GM12873 (cell line): ENCODE measurements at regions not wholly inside any gene's neighbourhood (a gene's known extent, or its start where the extent isn't known, plus 50 kb on each side); places are given as distances from the start of the nearest gene placed in this dataset.

Experiments
- TF ChIP-seq, protein P1 (sequence below): IDR thresholded peaks from 2 replicates; pipeline ENCODE4 v1.5.1; 2012; ENCODE audit warnings: low read depth, mild to moderate bottlenecking, moderate library complexity, low read length, control low read depth; ENCODE audit not compliant: insufficient read depth; ENCODE audit errors: missing control alignments

DNA sequence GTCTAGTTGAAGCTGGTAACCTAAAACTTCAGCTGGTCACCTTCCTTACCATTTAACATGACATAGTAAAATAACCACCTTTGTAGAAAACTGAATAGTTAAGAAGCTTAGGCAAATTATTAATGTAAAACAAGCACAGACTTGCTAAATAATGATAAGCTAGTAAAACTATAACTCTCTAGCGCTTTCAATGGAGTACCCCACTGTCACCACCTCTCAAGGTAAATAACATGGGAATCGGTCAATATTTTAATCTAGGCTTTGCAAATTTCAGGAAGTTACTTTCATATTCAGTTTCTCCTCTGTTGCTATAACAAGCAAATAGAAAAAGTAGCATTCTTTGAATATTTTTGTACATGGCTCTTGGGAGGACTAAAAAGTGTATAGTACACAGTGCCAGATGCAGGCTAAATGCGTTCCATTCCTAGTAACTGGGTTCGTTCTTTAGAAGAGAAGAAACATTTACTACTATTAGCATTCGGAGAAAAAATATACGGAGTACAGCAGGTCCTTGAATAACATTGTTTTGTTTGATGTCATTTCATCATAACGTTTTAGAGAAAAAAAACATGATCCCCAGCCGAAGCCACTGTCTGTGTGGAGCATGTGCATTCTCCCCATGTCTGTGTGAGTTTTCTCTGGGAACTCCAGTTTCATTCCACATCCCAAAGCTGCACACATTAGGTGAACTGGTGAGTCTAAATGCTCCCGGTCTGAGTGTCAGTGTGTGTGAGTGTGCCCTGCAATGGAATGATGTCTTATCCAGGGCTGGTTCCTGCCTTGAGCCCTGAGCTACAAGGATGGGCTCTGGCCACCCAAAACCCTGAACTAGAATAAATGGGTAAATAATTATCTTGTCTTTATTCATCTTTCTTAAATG is 52.5 kb downstream of the EPRS1 start:
- TF ChIP-seq, protein P1, sequence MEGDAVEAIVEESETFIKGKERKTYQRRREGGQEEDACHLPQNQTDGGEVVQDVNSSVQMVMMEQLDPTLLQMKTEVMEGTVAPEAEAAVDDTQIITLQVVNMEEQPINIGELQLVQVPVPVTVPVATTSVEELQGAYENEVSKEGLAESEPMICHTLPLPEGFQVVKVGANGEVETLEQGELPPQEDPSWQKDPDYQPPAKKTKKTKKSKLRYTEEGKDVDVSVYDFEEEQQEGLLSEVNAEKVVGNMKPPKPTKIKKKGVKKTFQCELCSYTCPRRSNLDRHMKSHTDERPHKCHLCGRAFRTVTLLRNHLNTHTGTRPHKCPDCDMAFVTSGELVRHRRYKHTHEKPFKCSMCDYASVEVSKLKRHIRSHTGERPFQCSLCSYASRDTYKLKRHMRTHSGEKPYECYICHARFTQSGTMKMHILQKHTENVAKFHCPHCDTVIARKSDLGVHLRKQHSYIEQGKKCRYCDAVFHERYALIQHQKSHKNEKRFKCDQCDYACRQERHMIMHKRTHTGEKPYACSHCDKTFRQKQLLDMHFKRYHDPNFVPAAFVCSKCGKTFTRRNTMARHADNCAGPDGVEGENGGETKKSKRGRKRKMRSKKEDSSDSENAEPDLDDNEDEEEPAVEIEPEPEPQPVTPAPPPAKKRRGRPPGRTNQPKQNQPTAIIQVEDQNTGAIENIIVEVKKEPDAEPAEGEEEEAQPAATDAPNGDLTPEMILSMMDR = no peak

DNA sequence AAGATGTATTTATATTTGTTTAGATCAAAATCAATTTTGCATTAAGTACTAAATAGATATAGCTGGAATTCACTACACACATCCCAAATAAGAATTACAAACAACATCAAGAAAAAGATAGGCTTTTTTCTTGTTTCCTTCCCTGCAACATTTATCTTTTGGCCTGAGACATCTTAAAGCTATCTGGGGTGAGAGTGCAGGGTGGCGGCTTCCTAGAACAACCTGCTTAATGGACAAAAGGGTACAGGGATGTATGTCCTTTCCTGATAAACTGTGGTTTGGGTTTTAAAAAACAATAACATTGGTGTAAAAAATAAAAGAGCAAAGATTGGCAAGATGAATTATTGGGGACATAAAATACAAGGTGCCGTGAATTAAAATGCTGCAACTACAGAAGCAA is 54.4 kb downstream of the EPRS1 start:
- TF ChIP-seq, protein P1 = no peak

DNA sequence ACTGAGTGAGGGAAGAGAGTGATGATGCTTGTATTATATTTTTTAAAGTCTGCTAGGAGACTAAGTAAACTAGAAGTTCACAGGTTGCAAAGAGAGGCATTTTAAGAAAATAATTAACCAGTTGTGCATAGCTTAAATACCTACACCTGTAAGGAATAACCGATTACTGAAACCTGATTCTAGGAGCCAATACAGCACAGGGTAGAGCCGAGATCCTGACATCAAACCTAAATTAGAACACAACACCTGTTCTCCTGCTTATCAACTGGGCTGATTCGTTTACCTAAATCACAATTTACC is 54.8 kb downstream of the EPRS1 start:
- TF ChIP-seq, protein P1 = no peak

DNA sequence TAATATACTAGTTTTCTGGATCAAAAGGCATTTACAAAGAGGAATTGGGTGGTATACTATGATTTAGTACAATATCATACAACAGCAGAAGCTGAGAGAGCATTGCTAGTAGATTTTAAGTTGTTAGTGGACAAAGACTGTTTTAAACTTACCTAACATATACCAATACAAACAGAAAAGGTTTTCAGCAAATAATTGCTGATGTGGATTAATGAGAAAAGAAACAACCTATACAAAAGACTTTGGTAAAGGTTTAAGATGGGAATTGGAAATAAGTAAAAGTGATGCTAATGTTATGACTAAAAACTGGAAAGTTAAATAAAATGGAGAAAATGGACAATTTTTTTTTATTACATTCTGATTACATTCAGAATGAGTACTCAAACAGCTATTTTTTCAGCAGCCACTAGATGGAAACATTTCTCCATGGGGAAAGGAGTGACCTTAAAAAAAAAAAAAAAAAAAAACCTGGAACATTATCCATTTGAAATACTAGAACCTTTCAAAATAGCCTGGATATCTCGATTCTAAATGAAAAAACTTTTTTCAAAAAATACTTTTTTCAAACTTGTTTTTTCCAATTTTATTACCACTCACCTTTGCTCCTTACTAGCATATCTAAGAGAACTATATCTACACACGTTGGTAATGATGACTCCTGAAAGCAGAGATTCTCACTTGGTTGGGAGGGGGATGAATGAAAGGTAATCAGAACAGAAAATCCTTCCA is 55.4 kb downstream of the EPRS1 start:
- TF ChIP-seq, protein P1 = peak; percentile 42

DNA sequence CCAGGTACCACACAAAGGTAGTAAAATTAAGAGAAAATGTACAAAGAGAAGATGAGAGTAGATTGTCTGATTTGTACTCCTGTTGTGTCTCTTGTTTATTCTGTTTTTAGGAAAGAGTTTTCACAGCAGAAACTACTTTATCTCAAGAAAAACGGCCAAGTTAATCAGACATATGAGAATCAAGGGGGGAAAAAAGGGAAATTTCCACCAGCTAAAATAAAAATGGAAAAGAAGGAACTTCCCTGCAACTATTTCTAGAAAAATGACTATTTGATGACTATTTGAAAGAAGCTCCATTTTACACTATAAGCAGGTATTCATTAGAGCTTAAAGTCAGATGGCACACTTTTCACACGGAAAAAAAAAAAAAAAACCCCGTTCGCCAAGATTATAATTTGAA is 56.5 kb downstream of the EPRS1 start:
- TF ChIP-seq, protein P1 = no peak

DNA sequence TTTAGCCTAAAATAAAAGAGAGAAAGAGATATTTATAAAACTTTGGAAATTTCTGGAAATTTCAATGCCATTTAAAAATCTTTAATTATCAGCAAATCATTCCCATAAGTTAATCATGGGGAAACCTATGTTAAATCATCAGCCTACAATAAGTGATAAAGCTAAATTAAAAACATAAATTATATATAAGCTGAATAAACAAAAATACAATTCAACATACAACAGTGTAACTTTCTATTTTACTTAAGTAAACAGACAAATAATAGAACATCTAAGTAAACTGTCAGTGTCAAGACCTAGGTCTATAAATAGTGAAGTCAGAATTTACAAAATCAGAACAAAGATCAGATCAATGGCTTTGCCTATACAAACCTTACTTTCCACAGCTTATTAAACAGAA is 57.5 kb downstream of the EPRS1 start:
- TF ChIP-seq, protein P1 = no peak

DNA sequence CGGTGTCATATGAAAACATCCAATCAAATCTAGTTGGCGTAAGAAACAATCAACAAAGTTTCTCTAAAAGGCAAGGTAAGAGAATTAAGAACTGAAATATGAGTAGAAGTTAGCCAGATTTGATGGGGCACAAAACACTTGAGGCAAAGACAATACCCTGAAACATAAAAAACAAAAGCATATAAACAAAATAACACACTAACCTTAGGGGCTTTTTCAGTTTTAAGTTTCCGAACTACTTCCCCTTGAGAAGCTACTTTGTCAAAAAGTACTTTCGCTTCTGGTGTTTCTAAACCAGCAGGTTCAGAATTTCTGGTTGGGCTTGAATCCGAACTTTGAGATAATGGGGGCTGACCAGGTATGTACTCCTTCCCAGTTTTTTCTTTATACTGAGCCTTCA is 57.9 kb downstream of the EPRS1 start:
- TF ChIP-seq, protein P1 = no peak
